Endothelial cell of umbilical vein (primary cell): ENCODE measurements at regions not wholly inside any gene's neighbourhood (a gene's known extent, or its start where the extent isn't known, plus 50 kb on each side); places are given as distances from the start of the nearest gene placed in this dataset.

Experiments used
- EZH2 ChIP-seq: IDR thresholded peaks from 2 replicates; pipeline ENCODE4 v1.6.1; 2012; ENCODE audit warnings: borderline replicate concordance, low read depth, mild to moderate bottlenecking, moderate library complexity, low read length, inconsistent platforms; ENCODE audit not compliant: severe bottlenecking
- FOS ChIP-seq: IDR thresholded peaks from 2 replicates; pipeline ENCODE4 v1.6.1; 2011; ENCODE audit warnings: mild to moderate bottlenecking, low read length, moderate library complexity, borderline replicate concordance; ENCODE audit not compliant: insufficient read depth
- JUN ChIP-seq: IDR thresholded peaks from 2 replicates; pipeline ENCODE4 v1.6.1; 2011; ENCODE audit warnings: borderline replicate concordance, low read depth; ENCODE audit not compliant: insufficient read length, insufficient read depth
- MYC ChIP-seq: IDR thresholded peaks from one replicate; pipeline ENCODE4 v1.6.1; 2011; ENCODE audit warnings: mild to moderate bottlenecking, low read depth, low read length
- POLR2A ChIP-seq: IDR thresholded peaks from 2 replicates; pipeline ENCODE4 v1.6.1; 2012; ENCODE audit warnings: low read depth, mild to moderate bottlenecking, control low read depth, low read length
- POLR2AphosphoS5 ChIP-seq: IDR thresholded peaks from 2 replicates; pipeline ENCODE4 v1.6.1; 2012; ENCODE audit warnings: low read depth, mild to moderate bottlenecking, control low read depth, low read length, moderate library complexity; ENCODE audit not compliant: insufficient read depth
- TF ChIP-seq, protein P1 (sequence below), 2 donors: IDR thresholded peaks; 1 replicate in 1 of 2; 2 replicates in 1 of 2; pipeline ENCODE4 v1.5.1; 2011; ENCODE audit warnings: low read length in 2 of 2, mild to moderate bottlenecking in 2 of 2, moderate library complexity in 2 of 2, control low read depth in 1 of 2, inconsistent platforms in 1 of 2, low read depth in 1 of 2; ENCODE audit not compliant: insufficient read depth in 1 of 2; ENCODE audit errors: extremely low read depth in 1 of 2
- TF ChIP-seq, protein P2 (sequence below): IDR thresholded peaks from 2 replicates; pipeline ENCODE4 v1.6.1; 2011; ENCODE audit not compliant: insufficient read depth, insufficient read length

GRCh38 chr7:120218712-120219111 is 54.3 kb upstream of the KCND2 start:
- TF ChIP-seq, protein P1, sequence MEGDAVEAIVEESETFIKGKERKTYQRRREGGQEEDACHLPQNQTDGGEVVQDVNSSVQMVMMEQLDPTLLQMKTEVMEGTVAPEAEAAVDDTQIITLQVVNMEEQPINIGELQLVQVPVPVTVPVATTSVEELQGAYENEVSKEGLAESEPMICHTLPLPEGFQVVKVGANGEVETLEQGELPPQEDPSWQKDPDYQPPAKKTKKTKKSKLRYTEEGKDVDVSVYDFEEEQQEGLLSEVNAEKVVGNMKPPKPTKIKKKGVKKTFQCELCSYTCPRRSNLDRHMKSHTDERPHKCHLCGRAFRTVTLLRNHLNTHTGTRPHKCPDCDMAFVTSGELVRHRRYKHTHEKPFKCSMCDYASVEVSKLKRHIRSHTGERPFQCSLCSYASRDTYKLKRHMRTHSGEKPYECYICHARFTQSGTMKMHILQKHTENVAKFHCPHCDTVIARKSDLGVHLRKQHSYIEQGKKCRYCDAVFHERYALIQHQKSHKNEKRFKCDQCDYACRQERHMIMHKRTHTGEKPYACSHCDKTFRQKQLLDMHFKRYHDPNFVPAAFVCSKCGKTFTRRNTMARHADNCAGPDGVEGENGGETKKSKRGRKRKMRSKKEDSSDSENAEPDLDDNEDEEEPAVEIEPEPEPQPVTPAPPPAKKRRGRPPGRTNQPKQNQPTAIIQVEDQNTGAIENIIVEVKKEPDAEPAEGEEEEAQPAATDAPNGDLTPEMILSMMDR (IDR thresholded peaks at IDR 0.05; ENCODE audit: extremely low read depth in 1 of 2, insufficient read depth in 1 of 2, low read depth in 1 of 2, low read length in 2 of 2), result no peak
- TF ChIP-seq EZH2 (no peak), POLR2AphosphoS5 (no peak), MYC (no peak), POLR2A (no peak), FOS (no peak), JUN (no peak)
- TF ChIP-seq, protein P2, sequence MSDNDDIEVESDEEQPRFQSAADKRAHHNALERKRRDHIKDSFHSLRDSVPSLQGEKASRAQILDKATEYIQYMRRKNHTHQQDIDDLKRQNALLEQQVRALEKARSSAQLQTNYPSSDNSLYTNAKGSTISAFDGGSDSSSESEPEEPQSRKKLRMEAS, result no peak
